ENCODE measurements at regions not wholly inside any gene's neighbourhood (a gene's known extent, or its start where the extent isn't known, plus 50 kb on each side); places are given as distances from the start of the nearest gene placed in this dataset.

DNA sequence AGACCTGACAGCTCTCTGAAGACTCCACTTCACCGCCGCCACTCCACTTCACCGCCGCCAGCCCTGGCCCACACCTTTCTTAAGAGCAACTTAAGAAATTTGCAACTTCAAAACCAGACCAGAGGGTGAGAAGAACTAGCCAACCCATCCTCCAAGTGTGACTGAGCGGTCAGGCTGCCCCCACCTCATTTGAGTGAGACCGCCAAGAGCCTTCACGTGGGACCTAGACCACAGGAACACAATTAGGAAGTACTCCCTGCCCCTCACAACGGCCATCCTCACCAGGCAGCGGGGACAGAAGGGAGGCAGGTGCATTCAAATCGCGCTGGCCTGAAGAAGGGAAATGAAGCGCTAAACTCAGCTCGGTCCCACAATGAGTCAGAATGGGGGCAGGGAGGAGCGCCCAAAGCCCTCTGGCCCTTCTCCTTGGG is 156.8 kb upstream of the BCL6 start:
- H3K56ac ChIP-seq (ENCODE audit: insufficient read length, low read depth, low read length): no peak overlapping the region

More for the DNA sequence above, 156.8 kb upstream of the BCL6 start:
- H4K91ac ChIP-seq (ENCODE audit: insufficient read length, low read depth, low read length): no peak overlapping the region
- no peaks in the 10 kb centered on the region for H3K9me3 ChIP-seq (ENCODE audit: control insufficient read depth, low read depth, low read length)
- no peak overlapping the region for H2AFZ ChIP-seq (ENCODE audit: low read length)
- H3K36me3 Mint-ChIP-seq (ENCODE audit: insufficient read depth in 1 of 3, low read depth in 3 of 3): no peaks in the 10 kb centered on the region
- no peak overlapping the region for H2BK15ac ChIP-seq (ENCODE audit: low read depth, low read length)
- peak overlapping the region in 1 of 3 experiments; percentile 56; a peak in 2 of 7 replicates for H3K27ac Mint-ChIP-seq
- no peak overlapping the region for H2BK20ac ChIP-seq (ENCODE audit: low read depth, low read length, poor library complexity, severe bottlenecking)
- no peak for DNase-seq
- H2BK120ac ChIP-seq (ENCODE audit: low read depth, low read length, poor library complexity, severe bottlenecking): no peak overlapping the region
- H3K18ac ChIP-seq (ENCODE audit: insufficient read length, low read depth, low read length): no peak overlapping the region
- no peaks in the 10 kb centered on the region for H3K9me3 Mint-ChIP-seq
- H3K9ac ChIP-seq (ENCODE audit: extremely low read depth, insufficient read length, low read length): no peak overlapping the region
- no peak overlapping the region for H4K8ac ChIP-seq (replicated peaks; ENCODE audit: insufficient read length, low read depth, low read length)
- no peak overlapping the region for H3K4me2 ChIP-seq (ENCODE audit: insufficient read depth, insufficient read length, low read length)
- H3K27ac ChIP-seq (ENCODE audit: insufficient read length, low read depth, low read length): no peak overlapping the region
- H3K23ac ChIP-seq (ENCODE audit: insufficient read length, low read depth, low read length): no peak overlapping the region
- no peaks in the 10 kb centered on the region for H3K79me1 ChIP-seq (ENCODE audit: insufficient read depth, low read depth, low read length, poor library complexity, severe bottlenecking)
- H3K4me1 ChIP-seq (ENCODE audit: insufficient read depth, low read length): peaks cover 10% of the 10 kb centered on the region
- H3K79me2 ChIP-seq (ENCODE audit: insufficient read depth, low read length): no peaks in the 10 kb centered on the region
- H3K14ac ChIP-seq (ENCODE audit: insufficient read depth, low read length): no peak overlapping the region
- H4K20me1 ChIP-seq (ENCODE audit: control insufficient read depth, insufficient read depth, insufficient read length): no peaks in the 10 kb centered on the region
- H3K4ac ChIP-seq (ENCODE audit: low read depth, low read length): no peak overlapping the region
- H3K4me1 Mint-ChIP-seq: peaks cover 25 to 44% of the 10 kb centered on the region in 2 experiments
- H2BK12ac ChIP-seq (ENCODE audit: insufficient read length, low read depth, low read length): no peak overlapping the region
- no peak overlapping the region; a peak in 1 of 5 replicates for H3K4me3 Mint-ChIP-seq
- no peak overlapping the region for H4K5ac ChIP-seq (ENCODE audit: insufficient read length, low read depth, low read length)
- no peak overlapping the region for H2AK5ac ChIP-seq (ENCODE audit: insufficient read length, low read length)
- H2BK5ac ChIP-seq (ENCODE audit: insufficient read length, low read length): no peak overlapping the region
- H3T11ph ChIP-seq (ENCODE audit: low read length): no peak overlapping the region
- TF ChIP-seq, protein P1, sequence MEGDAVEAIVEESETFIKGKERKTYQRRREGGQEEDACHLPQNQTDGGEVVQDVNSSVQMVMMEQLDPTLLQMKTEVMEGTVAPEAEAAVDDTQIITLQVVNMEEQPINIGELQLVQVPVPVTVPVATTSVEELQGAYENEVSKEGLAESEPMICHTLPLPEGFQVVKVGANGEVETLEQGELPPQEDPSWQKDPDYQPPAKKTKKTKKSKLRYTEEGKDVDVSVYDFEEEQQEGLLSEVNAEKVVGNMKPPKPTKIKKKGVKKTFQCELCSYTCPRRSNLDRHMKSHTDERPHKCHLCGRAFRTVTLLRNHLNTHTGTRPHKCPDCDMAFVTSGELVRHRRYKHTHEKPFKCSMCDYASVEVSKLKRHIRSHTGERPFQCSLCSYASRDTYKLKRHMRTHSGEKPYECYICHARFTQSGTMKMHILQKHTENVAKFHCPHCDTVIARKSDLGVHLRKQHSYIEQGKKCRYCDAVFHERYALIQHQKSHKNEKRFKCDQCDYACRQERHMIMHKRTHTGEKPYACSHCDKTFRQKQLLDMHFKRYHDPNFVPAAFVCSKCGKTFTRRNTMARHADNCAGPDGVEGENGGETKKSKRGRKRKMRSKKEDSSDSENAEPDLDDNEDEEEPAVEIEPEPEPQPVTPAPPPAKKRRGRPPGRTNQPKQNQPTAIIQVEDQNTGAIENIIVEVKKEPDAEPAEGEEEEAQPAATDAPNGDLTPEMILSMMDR (conservative IDR thresholded peaks at IDR 0.05): no peak
- H3K27me3 ChIP-seq (ENCODE audit: insufficient read depth, low read length): no peaks in the 10 kb centered on the region
- H3K27me3 Mint-ChIP-seq (ENCODE audit: low read depth): no peaks in the 10 kb centered on the region
- H3K23me2 ChIP-seq (ENCODE audit: insufficient read length, low read depth, low read length, poor library complexity, severe bottlenecking): no peaks in the 10 kb centered on the region
- no CpG with 5 or more reads among the region's 14 CpGs for WGBS (ENCODE audit: extremely low coverage, insufficient read length, low lambda C conversion rate)

All from H9 (cell line).